Activated CD8-positive, alpha-beta T cell treated with anti-CD3 and anti-CD28 coated beads for 36 hours (primary cell): ENCODE measurements at regions not wholly inside any gene's neighbourhood (a gene's known extent, or its start where the extent isn't known, plus 50 kb on each side); places are given as distances from the start of the nearest gene placed in this dataset.

Source experiments
- ATAC-seq: fragments of 200-7000 bp; cut with Tn5 transposase; one replicate; pipeline ENCODE4 v1.10.0; 2021; ENCODE audit warnings: mild to moderate bottlenecking, moderate library complexity
- CTCF ChIA-PET: fragments of 350-600 bp; sonication (Branson Sonifier 250); formaldehyde crosslinking; loops from one replicate; lab custom pipeline; 2021; ENCODE audit warnings: antibody characterized with exemption; lab: Charles Lee
- POLR2A ChIA-PET: fragments of 350-600 bp; sonication (Branson Sonifier 250); formaldehyde crosslinking; loops from one replicate; lab custom pipeline; 2021; ENCODE audit warnings: antibody characterized with exemption; lab: Charles Lee
- DNase-seq: peaks from one replicate; pipeline ENCODE4 v3.0.0-alpha.2; 2020
- H3K27ac Mint-ChIP-seq: one replicate; pipeline ENCODE4 v1.8.0; 2021; ENCODE audit warnings: mild to moderate bottlenecking, mixed read lengths
- H3K27me3 Mint-ChIP-seq: one replicate; pipeline ENCODE4 v1.8.0; 2021; ENCODE audit warnings: mixed read lengths
- H3K36me3 Mint-ChIP-seq: one replicate; pipeline ENCODE4 v1.8.0; 2021; ENCODE audit warnings: low read depth, mixed read lengths
- H3K4me1 Mint-ChIP-seq: one replicate; pipeline ENCODE4 v1.8.0; 2021; ENCODE audit warnings: low read depth, mixed read lengths
- H3K4me3 Mint-ChIP-seq: one replicate; pipeline ENCODE4 v1.8.0; 2021; ENCODE audit warnings: mild to moderate bottlenecking, moderate library complexity, mixed read lengths
- H3K9me3 Mint-ChIP-seq: one replicate; pipeline ENCODE4 v1.8.0; 2021; ENCODE audit warnings: mixed read lengths
- intact Hi-C: fragments of 100-400 bp; cut with micrococcal nuclease; formaldehyde crosslinking; loops from one replicate; pipeline ENCODE4 v1.10.0; 2022
- TF ChIP-seq, protein P1 (sequence below): fragments of 200-600 bp; IDR thresholded peaks from one replicate; pipeline ENCODE4 v1.8.0; 2022; ENCODE audit warnings: antibody characterized with exemption, mild to moderate bottlenecking

DNA sequence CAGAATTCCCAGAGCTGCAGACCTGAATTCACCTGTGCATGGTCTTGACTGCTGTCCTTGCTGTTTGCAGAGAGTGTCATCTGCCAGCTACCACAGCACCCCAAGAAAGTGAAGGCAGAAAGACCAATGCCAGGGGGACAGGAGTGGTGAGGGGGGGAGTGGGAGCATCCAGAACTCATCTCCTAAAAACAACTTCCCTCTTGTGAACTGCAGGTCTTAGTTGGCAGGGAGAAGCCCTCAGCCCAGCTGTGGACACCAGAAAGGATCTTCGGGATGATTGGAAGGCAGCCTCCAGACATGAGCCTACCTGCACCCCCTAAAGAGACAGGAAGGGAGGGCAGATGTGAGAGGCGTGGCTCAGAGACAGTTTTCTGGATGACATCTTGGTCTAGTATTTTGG is 615.8 kb upstream of the MGMT start:
- Mint-ChIP-seq H3K27me3 (no peaks in the 10 kb centered on the region), H3K27ac (no peak overlapping the region), H3K36me3 (no peaks in the 10 kb centered on the region), H3K4me3 (no peak overlapping the region), H3K4me1 (no peaks in the 10 kb centered on the region), H3K9me3 (no peaks in the 10 kb centered on the region)
- no peak for DNase-seq
- intact Hi-C loops: loop anchor here (10.0 kb wide), 1 partner anchor 586 kb away; no protein-coding TSS in a partner anchor
- no peak for ATAC-seq
- CTCF ChIA-PET: no interaction called here
- POLR2A ChIA-PET: no interaction called here
- TF ChIP-seq, protein P1, sequence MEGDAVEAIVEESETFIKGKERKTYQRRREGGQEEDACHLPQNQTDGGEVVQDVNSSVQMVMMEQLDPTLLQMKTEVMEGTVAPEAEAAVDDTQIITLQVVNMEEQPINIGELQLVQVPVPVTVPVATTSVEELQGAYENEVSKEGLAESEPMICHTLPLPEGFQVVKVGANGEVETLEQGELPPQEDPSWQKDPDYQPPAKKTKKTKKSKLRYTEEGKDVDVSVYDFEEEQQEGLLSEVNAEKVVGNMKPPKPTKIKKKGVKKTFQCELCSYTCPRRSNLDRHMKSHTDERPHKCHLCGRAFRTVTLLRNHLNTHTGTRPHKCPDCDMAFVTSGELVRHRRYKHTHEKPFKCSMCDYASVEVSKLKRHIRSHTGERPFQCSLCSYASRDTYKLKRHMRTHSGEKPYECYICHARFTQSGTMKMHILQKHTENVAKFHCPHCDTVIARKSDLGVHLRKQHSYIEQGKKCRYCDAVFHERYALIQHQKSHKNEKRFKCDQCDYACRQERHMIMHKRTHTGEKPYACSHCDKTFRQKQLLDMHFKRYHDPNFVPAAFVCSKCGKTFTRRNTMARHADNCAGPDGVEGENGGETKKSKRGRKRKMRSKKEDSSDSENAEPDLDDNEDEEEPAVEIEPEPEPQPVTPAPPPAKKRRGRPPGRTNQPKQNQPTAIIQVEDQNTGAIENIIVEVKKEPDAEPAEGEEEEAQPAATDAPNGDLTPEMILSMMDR: no peak

DNA sequence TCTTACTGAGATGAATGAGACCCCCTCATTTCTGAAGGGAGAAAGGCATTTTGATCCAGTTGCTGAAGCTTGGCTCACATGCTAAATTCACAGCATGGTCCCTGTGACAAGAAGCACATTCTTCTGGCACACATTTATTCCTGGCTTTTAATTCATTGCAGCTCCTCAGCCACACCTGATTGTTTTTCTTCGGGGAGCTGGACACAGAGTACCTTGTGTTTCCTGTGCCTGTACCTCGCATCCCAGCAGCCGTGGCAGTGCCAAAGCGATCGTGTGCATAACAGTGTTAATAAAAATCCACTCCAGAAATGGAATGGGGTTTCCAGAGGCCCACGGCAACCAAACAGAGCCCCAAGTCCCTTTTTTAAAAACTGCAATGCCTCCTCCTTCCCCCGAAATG is 615.3 kb upstream of the MGMT start:
- intact Hi-C loops: loop anchor here (10.0 kb wide), 1 partner anchor 587 kb away; no protein-coding TSS in a partner anchor
- Mint-ChIP-seq H3K4me1 (no peaks in the 10 kb centered on the region), H3K4me3 (no peak overlapping the region), H3K27me3 (no peaks in the 10 kb centered on the region), H3K9me3 (no peaks in the 10 kb centered on the region), H3K27ac (no peak overlapping the region), H3K36me3 (no peaks in the 10 kb centered on the region)
- ATAC-seq (no peak), DNase-seq (no peak)
- ChIA-PET POLR2A (no interaction called here), CTCF (no interaction called here)
- TF ChIP-seq, protein P1: no peak

DNA sequence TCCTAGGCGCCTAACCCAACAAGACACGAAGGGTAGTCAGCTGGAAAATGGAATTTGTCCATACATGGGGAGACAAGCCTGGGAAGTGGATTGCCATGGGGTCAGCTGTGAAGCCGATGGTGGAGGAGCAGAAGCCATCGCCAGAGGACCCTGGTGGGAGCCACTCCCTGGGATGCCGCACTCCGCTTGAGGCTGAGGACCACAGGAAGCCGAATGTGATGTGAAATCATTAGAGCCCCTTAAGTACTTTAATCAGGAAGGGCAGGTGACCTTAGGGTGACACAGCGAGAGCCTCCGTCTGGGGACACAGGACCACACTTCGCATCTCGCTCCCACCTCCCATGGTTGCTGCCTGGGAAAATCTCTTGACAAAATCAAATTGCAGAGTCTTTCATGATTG is 614.6 kb upstream of the MGMT start:
- intact Hi-C loops: loop anchor here (10.0 kb wide), 1 partner anchor 588 kb away; no protein-coding TSS in a partner anchor
- Mint-ChIP-seq H3K27me3 (no peaks in the 10 kb centered on the region), H3K4me3 (no peak overlapping the region), H3K9me3 (no peaks in the 10 kb centered on the region), H3K27ac (no peak overlapping the region), H3K4me1 (no peaks in the 10 kb centered on the region), H3K36me3 (no peaks in the 10 kb centered on the region)
- ATAC-seq (no peak), DNase-seq (no peak)
- ChIA-PET CTCF (no interaction called here), POLR2A (no interaction called here)
- TF ChIP-seq, protein P1: no peak

DNA sequence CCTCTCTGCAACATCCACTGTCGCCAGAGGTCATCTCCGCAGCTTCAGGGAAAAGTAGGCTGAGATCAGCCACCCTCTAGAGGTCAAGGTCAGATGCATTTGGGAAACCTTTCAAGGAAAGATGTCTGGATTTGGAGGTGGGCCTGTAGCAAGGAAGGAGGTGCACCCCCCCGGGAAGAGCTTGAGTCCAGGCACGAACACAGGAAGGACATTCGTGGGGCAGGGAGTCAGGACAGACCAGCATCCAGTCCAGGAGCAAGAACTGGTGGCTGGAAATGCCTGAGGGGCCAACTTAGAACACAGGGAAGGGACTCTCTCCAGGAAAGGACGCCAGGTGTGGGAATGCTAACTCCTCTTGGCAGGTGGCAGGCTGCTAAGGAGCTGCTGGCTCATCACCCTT is 614.1 kb upstream of the MGMT start:
- no peaks in the 10 kb centered on the region for H3K9me3 Mint-ChIP-seq
- ATAC-seq (no peak), DNase-seq (no peak)
- no peak overlapping the region for H3K4me3 Mint-ChIP-seq
- CTCF ChIA-PET: no interaction called here
- TF ChIP-seq, protein P1: no peak
- no peaks in the 10 kb centered on the region for H3K4me1 Mint-ChIP-seq
- no peaks in the 10 kb centered on the region for H3K36me3 Mint-ChIP-seq
- POLR2A ChIA-PET: no interaction called here
- no peaks in the 10 kb centered on the region for H3K27me3 Mint-ChIP-seq
- intact Hi-C loops: loop anchor here (10.0 kb wide), 1 partner anchor 588 kb away; no protein-coding TSS in a partner anchor
- no peak overlapping the region for H3K27ac Mint-ChIP-seq

DNA sequence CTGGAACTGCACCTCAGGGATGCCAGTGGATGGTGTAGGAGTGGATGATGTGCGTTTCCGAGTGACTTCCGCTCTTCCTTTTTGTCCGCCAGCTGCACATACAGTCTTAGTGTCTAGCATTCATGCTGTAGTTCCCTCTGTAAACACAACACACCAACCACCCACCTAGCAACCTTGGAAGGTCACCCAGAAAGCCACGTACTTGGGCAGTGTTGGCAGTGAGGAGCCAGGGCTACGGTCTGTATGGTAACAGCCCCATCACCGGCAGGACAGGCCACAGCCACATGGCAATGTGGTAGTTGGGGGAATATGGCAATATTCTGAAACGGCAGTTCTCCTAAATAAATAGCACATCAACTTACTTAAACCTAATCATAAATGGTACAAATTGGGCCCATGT is 613.5 kb upstream of the MGMT start:
- H3K27ac Mint-ChIP-seq: no peak overlapping the region
- ChIA-PET POLR2A (no interaction called here), CTCF (no interaction called here)
- no peak for DNase-seq
- intact Hi-C loops: loop anchor here (10.0 kb wide), 1 partner anchor 589 kb away; no protein-coding TSS in a partner anchor
- no peaks in the 10 kb centered on the region for H3K27me3 Mint-ChIP-seq
- H3K9me3 Mint-ChIP-seq: no peaks in the 10 kb centered on the region
- H3K4me1 Mint-ChIP-seq: no peaks in the 10 kb centered on the region
- ATAC-seq: no peak
- H3K36me3 Mint-ChIP-seq: no peaks in the 10 kb centered on the region
- TF ChIP-seq, protein P1: no peak
- no peak overlapping the region for H3K4me3 Mint-ChIP-seq
